Cardiac fibroblast (primary cell): ENCODE measurements at regions not wholly inside any gene's neighbourhood (a gene's known extent, or its start where the extent isn't known, plus 50 kb on each side); places are given as distances from the start of the nearest gene placed in this dataset.

ENCODE experiments used
- DNase-seq, 2 donors: peaks; one replicate each; pipeline versions ENCODE4 v3.0.0 to v3.0.0-alpha.2; 2010; ENCODE audit warnings: low read depth in 2 of 2
- H3K4me3 ChIP-seq, 2 donors: replicated peaks in 1 of 2; 1 replicate in 1 of 2; 2 replicates in 1 of 2; pipeline ENCODE4 v1.5.1; 2011; ENCODE audit warnings: low read depth in 2 of 2, low read length in 2 of 2, mild to moderate bottlenecking in 2 of 2, moderate library complexity in 1 of 2
- TF ChIP-seq, protein P1 (sequence below): IDR thresholded peaks from one replicate; pipeline ENCODE4 v1.5.1; 2011; ENCODE audit warnings: low read depth, mild to moderate bottlenecking, low read length, inconsistent platforms

DNA sequence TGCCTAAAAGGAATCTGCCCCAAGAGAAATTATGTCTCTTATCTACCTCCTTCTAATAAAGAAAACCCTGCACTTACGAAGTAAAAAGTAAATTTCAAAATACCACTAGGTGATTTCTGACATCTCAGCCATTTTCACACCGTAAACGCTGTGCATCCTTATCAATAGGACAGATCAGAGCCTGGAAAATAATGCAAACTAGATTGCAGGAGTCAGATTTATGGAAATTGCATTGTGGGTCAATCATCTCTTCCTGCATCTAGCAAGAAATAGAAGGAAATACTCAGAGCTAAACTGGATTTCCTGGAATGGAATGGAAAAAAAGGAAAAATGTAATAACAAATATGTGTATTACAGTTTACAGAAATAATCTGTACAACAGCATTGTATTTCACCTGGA lies 114.3 kb upstream of the PLPPR4 start:
- no peak overlapping the region for H3K4me3 ChIP-seq
- TF ChIP-seq, protein P1, sequence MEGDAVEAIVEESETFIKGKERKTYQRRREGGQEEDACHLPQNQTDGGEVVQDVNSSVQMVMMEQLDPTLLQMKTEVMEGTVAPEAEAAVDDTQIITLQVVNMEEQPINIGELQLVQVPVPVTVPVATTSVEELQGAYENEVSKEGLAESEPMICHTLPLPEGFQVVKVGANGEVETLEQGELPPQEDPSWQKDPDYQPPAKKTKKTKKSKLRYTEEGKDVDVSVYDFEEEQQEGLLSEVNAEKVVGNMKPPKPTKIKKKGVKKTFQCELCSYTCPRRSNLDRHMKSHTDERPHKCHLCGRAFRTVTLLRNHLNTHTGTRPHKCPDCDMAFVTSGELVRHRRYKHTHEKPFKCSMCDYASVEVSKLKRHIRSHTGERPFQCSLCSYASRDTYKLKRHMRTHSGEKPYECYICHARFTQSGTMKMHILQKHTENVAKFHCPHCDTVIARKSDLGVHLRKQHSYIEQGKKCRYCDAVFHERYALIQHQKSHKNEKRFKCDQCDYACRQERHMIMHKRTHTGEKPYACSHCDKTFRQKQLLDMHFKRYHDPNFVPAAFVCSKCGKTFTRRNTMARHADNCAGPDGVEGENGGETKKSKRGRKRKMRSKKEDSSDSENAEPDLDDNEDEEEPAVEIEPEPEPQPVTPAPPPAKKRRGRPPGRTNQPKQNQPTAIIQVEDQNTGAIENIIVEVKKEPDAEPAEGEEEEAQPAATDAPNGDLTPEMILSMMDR: no peak
- DNase-seq: no peak

DNA sequence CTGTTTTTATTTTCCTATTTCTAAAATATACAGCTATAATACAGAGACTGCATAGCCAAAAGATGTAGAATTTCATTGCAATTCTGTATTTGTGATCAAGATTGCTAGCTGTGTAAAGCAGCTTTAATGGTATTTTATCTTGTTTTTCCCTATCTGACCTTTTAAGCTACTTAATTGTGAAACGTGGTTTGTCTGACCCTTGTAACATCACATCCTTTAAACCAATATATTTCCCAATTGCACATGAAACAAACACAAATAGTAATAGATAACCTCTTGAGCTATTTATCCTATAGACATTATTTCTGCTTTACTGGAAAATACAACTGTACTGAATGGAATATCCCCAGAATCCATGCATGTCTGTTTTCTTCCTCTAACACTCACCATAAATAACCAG lies 112.2 kb upstream of the PLPPR4 start:
- TF ChIP-seq, protein P1: no peak
- no peak for DNase-seq
- no peak overlapping the region for H3K4me3 ChIP-seq

DNA sequence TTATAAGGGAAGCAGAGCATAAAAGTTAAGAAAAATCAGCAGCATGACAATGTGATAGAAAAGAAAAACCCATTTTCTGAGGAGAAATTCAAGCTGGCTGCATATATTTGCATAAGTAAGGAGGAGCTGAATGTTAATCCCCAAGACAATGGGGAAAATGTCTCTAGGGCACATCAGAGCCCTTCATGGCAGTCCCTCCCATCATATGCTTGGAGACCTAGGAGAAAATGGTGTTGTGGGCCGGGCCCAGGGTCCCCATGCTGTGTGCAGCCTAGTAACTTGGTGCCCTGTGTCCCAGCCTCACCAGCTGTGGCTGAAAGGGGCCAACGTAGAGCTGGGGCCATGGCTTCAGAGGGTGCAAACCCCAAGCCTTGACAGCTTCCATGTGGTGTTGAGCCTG lies 100.6 kb upstream of the PLPPR4 start:
- TF ChIP-seq, protein P1: no peak
- no peak for DNase-seq
- H3K4me3 ChIP-seq: no peak overlapping the region

DNA sequence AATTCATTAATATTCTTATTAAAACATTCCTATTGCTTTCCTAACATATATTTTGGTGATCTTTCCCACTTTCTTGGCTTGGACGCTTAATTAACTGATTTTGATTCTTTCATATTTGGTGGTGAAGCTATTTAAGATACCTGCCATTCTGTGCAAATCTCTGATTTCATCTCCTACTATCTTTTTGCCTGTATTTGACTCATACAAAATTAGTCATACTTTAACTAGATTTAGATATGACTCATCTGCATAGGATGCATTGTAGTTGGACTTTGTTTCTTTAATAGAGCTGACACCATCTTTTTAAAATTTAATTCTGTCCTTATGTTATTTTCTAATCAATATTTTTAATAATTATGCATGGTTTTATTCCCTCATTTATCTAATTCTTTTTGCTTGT lies 93.8 kb upstream of the PLPPR4 start:
- no peak overlapping the region for H3K4me3 ChIP-seq
- TF ChIP-seq, protein P1: no peak
- DNase-seq: peak in 1 of 2 donors; percentile 33

DNA sequence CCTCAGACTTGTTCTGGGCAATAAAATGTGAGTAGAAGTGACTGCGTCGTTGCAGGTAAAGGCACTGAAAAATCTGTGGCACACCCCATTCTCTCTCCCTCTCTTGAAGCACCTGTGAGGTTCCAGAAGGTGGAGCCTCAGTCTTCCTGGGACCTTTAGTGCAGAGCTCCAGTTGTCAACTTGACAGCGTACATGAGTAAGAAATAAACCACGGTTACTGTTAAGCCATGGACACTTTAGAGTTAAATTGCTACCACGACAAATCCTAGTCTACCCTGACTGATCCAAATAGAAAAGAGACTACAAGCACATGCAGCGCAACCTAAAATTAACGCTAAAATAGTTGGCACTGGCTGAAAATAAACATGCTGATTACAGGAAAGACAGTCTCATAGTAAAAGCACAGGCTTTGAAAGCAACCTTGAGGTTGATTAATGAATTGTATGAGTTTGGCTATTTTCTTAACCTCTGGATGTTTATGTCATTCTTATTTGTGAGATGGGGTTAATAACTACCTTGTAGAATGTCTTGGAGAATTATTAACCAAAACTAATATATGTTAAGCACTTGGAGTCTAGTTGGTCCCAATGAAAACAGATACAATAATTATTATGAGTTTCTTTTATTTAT lies 93.0 kb upstream of the PLPPR4 start:
- no peak overlapping the region for H3K4me3 ChIP-seq
- TF ChIP-seq, protein P1: no peak
- no peak for DNase-seq

- TF ChIP-seq, protein P1: no peak
- H3K4me3 ChIP-seq: no peak overlapping the region
- peak; percentile 3 to 7 for DNase-seq
These were observed 91.0 kb upstream of the PLPPR4 start for GRCh38 chr1:99173282-99173681.

- TF ChIP-seq, protein P1: no peak
- H3K4me3 ChIP-seq: no peak overlapping the region
- DNase-seq: no peak
These were observed 90.4 kb upstream of the PLPPR4 start for GRCh38 chr1:99173900-99174299.
